ENCODE measurements at regions not wholly inside any gene's neighbourhood (a gene's known extent, or its start where the extent isn't known, plus 50 kb on each side); places are given as distances from the start of the nearest gene placed in this dataset.
"Not testable (repeated sequence)": the region's sequence is repeated elsewhere in the genome, so short reads cannot be mapped to it uniquely, and the experiment has no call there.

- Mint-ChIP-seq H3K36me3 (ENCODE audit: low read depth) (peaks cover 86% of the 10 kb centered on the region), H3K27ac (peak overlapping the region; percentile 23), H3K4me1 (ENCODE audit: low read depth) (peaks cover 74% of the 10 kb centered on the region)
- H3K9me3 Mint-ChIP-seq, DNase-seq, H3K27me3 Mint-ChIP-seq, H3K4me3 Mint-ChIP-seq: not testable (repeated sequence)
Measured at GRCh38 chr1:148432318-148432717, 50.8 kb downstream of the PPIAL4G start.

- not testable (repeated sequence) for H3K27ac Mint-ChIP-seq, H3K9me3 Mint-ChIP-seq, H3K27me3 Mint-ChIP-seq, H3K4me3 Mint-ChIP-seq, DNase-seq
- H3K4me1 Mint-ChIP-seq (ENCODE audit: low read depth): peaks cover 78% of the 10 kb centered on the region
- peaks cover 89% of the 10 kb centered on the region for H3K36me3 Mint-ChIP-seq (ENCODE audit: low read depth)
Measured at GRCh38 chr1:148429856-148430255, 53.2 kb downstream of the PPIAL4G start.

GRCh38 chr1:148426940-148427611 lies 56.0 kb downstream of the PPIAL4G start:
- H3K9me3 Mint-ChIP-seq, H3K4me3 Mint-ChIP-seq, H3K27me3 Mint-ChIP-seq: not testable (repeated sequence)
- peak overlapping the region; percentile 90 for H3K27ac Mint-ChIP-seq
- peak; percentile 56 for DNase-seq
- H3K36me3 Mint-ChIP-seq (ENCODE audit: low read depth): peaks cover 84% of the 10 kb centered on the region
- peaks cover 82% of the 10 kb centered on the region for H3K4me1 Mint-ChIP-seq (ENCODE audit: low read depth)

GRCh38 chr1:148426385-148426784 lies 56.7 kb downstream of the PPIAL4G start:
- H3K4me1 Mint-ChIP-seq (ENCODE audit: low read depth): peaks cover 75% of the 10 kb centered on the region
- DNase-seq, H3K4me3 Mint-ChIP-seq, H3K27me3 Mint-ChIP-seq, H3K9me3 Mint-ChIP-seq: not testable (repeated sequence)
- H3K27ac Mint-ChIP-seq: peak overlapping the region; percentile 90
- H3K36me3 Mint-ChIP-seq (ENCODE audit: low read depth): peaks cover 77% of the 10 kb centered on the region

GRCh38 chr1:148424143-148425003 lies 58.7 kb downstream of the PPIAL4G start:
- Mint-ChIP-seq H3K27ac (peak overlapping the region; percentile 60), H3K4me1 (ENCODE audit: low read depth) (peaks cover 61% of the 10 kb centered on the region), H3K36me3 (ENCODE audit: low read depth) (peaks cover 59% of the 10 kb centered on the region)
- DNase-seq, H3K4me3 Mint-ChIP-seq, H3K9me3 Mint-ChIP-seq, H3K27me3 Mint-ChIP-seq: not testable (repeated sequence)

GRCh38 chr1:148422921-148423320 lies 60.2 kb downstream of the PPIAL4G start:
- not testable (repeated sequence) for H3K27ac Mint-ChIP-seq, H3K27me3 Mint-ChIP-seq, DNase-seq, H3K4me3 Mint-ChIP-seq, H3K9me3 Mint-ChIP-seq
- peaks cover 51% of the 10 kb centered on the region for H3K4me1 Mint-ChIP-seq (ENCODE audit: low read depth)
- H3K36me3 Mint-ChIP-seq (ENCODE audit: low read depth): peaks cover 46% of the 10 kb centered on the region

- not testable (repeated sequence) for DNase-seq; H3K4me1 Mint-ChIP-seq (ENCODE audit: low read depth); H3K27me3 Mint-ChIP-seq; H3K27ac Mint-ChIP-seq; H3K9me3 Mint-ChIP-seq; H3K36me3 Mint-ChIP-seq (ENCODE audit: low read depth); H3K4me3 Mint-ChIP-seq
Measured at GRCh38 chr1:148417241-148417640, 65.9 kb downstream of the PPIAL4G start.

- H3K9me3 Mint-ChIP-seq; H3K27ac Mint-ChIP-seq; H3K4me1 Mint-ChIP-seq (ENCODE audit: low read depth): not testable (repeated sequence)
Measured at GRCh38 chr1:148413385-148413784, 69.7 kb downstream of the PPIAL4G start.

GRCh38 chr1:148404786-148405568 lies 78.1 kb downstream of the PPIAL4G start:
- not testable (repeated sequence) for H3K36me3 Mint-ChIP-seq (ENCODE audit: low read depth); H3K9me3 Mint-ChIP-seq
- H3K27ac Mint-ChIP-seq: peak overlapping the region; percentile 17

More at GRCh38 chr1:148413385-148413784, 69.7 kb downstream of the PPIAL4G start:
- DNase-seq, H3K4me3 Mint-ChIP-seq, H3K27me3 Mint-ChIP-seq: not testable (repeated sequence)
- H3K36me3 Mint-ChIP-seq (ENCODE audit: low read depth): peaks cover 19% of the 10 kb centered on the region

GRCh38 chr1:148403925-148404324 lies 79.2 kb downstream of the PPIAL4G start:
- H3K27me3 Mint-ChIP-seq; H3K9me3 Mint-ChIP-seq; H3K36me3 Mint-ChIP-seq (ENCODE audit: low read depth); DNase-seq: not testable (repeated sequence)
- Mint-ChIP-seq H3K4me1 (ENCODE audit: low read depth) (peaks cover 31% of the 10 kb centered on the region), H3K4me3 (peak overlapping the region; percentile 31), H3K27ac (peak overlapping the region; percentile 76)

More at GRCh38 chr1:148404786-148405568, 78.1 kb downstream of the PPIAL4G start:
- not testable (repeated sequence) for DNase-seq, H3K27me3 Mint-ChIP-seq, H3K4me3 Mint-ChIP-seq
- peaks cover 31% of the 10 kb centered on the region for H3K4me1 Mint-ChIP-seq (ENCODE audit: low read depth)

- not testable (repeated sequence) for H3K36me3 Mint-ChIP-seq (ENCODE audit: low read depth); H3K27me3 Mint-ChIP-seq; H3K9me3 Mint-ChIP-seq; DNase-seq
- peak overlapping the region; percentile 86 for H3K4me3 Mint-ChIP-seq
- peaks cover 35% of the 10 kb centered on the region for H3K4me1 Mint-ChIP-seq (ENCODE audit: low read depth)
- peak overlapping the region; percentile 100 for H3K27ac Mint-ChIP-seq
Measured at GRCh38 chr1:148403085-148403456, 80.0 kb downstream of the PPIAL4G start.

GRCh38 chr1:148402152-148403084 lies 80.7 kb downstream of the PPIAL4G start:
- DNase-seq: peak; percentile 87
- not testable (repeated sequence) for H3K9me3 Mint-ChIP-seq; H3K27me3 Mint-ChIP-seq; H3K36me3 Mint-ChIP-seq (ENCODE audit: low read depth)
- Mint-ChIP-seq H3K27ac (peak overlapping the region; percentile 100), H3K4me1 (ENCODE audit: low read depth) (peaks cover 38% of the 10 kb centered on the region), H3K4me3 (peak overlapping the region; percentile 86)

GRCh38 chr1:148397516-148397915 lies 85.6 kb downstream of the PPIAL4G start:
- not testable (repeated sequence) for H3K4me3 Mint-ChIP-seq; H3K9me3 Mint-ChIP-seq; H3K36me3 Mint-ChIP-seq (ENCODE audit: low read depth); DNase-seq; H3K27me3 Mint-ChIP-seq
- H3K4me1 Mint-ChIP-seq (ENCODE audit: low read depth): peaks cover 25% of the 10 kb centered on the region
- H3K27ac Mint-ChIP-seq: peak overlapping the region; percentile 69

- H3K36me3 Mint-ChIP-seq (ENCODE audit: low read depth); H3K9me3 Mint-ChIP-seq; H3K4me3 Mint-ChIP-seq; DNase-seq; H3K27me3 Mint-ChIP-seq: not testable (repeated sequence)
- Mint-ChIP-seq H3K4me1 (ENCODE audit: low read depth) (peaks cover 29% of the 10 kb centered on the region), H3K27ac (peak overlapping the region; percentile 12)
Measured at GRCh38 chr1:148392505-148392904, 90.6 kb downstream of the PPIAL4G start.
